ENCODE measurements at regions not wholly inside any gene's neighbourhood (a gene's known extent, or its start where the extent isn't known, plus 50 kb on each side); places are given as distances from the start of the nearest gene placed in this dataset.

GRCh38 chr12:29025937-29026336 is 123.1 kb upstream of the FAR2 start:
- no peak for TF ChIP-seq EZH2 (IDR thresholded peaks at IDR 0.05; ENCODE audit: low read length)
- TF ChIP-seq CTCF (optimal IDR thresholded peaks at IDR 0.05 in 1 of 3, IDR thresholded peaks at IDR 0.05 in 1 of 3, conservative IDR thresholded peaks at IDR 0.05 in 1 of 3; ENCODE audit: extremely low read depth in 1 of 3, insufficient read depth in 2 of 3, low read length in 3 of 3) = no peak

All from keratinocyte (primary cell).